ENCODE measurements at regions not wholly inside any gene's neighbourhood (a gene's known extent, or its start where the extent isn't known, plus 50 kb on each side); places are given as distances from the start of the nearest gene placed in this dataset.
A peak's percentile ranks its signal among the peaks of the same experiment; 100 is the strongest.
"Not testable (repeated sequence)": the region's sequence is repeated elsewhere in the genome, so short reads cannot be mapped to it uniquely, and the experiment has no call there.

DNA sequence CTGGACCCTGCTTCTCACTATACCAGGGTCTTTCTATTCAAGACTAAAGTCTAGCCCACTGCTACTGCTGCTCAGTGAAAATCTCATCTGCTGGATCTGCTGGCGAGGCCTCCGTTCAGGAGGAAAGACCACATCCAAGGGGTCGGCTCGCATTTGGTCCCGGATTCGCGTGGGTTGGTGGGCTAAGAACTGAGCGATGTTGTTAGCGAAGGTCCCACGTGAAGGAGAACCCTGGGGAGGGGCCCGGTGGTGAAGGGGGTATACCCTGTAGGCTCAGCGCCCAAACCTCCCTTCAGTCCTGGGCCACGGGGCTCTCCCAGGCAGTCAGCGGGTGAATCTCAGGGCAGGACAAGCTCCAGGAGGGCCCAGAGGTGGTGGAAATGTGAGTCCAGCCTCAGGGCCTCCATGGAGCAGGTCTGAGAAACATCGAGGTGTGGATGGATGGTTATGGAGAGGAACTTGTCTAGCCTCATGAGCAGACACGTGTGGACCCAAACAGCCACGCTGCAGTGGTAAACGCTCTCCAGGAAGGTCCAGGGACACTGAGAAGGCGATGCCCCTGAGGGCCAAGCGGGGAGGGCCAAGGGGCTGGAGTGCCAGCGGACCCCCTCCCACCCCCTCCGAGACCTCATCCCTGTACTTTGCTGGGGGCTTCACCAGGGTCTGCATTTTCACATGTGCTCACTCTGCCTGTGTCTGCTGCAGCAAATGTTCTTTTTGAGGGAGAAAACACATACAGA lies 152.3 kb downstream of the CTTN start:
- H3K4me3 ChIP-seq (ENCODE audit: low read length in 2 of 2): no peak overlapping the region
- H3K9me3 ChIP-seq (ENCODE audit: control insufficient read depth in 2 of 2, low read length in 2 of 2): no peaks in the 10 kb centered on the region
- H3K27ac ChIP-seq (ENCODE audit: low read depth in 2 of 2, low read length in 2 of 2): no peak overlapping the region
- no peaks in the 10 kb centered on the region for H3K36me3 ChIP-seq (ENCODE audit: control insufficient read depth in 2 of 2, insufficient read depth in 2 of 2, low read length in 2 of 2)
- no peak overlapping the region for H3K9ac ChIP-seq (ENCODE audit: low read depth in 1 of 2, low read length in 2 of 2)
- H3K27me3 ChIP-seq (ENCODE audit: control insufficient read depth in 2 of 2, insufficient read depth in 2 of 2, low read length in 2 of 2): no peaks in the 10 kb centered on the region
- peaks cover 0 to 5% of the 10 kb centered on the region in 2 donors for H3K4me1 ChIP-seq (ENCODE audit: control insufficient read depth in 2 of 2, insufficient read depth in 2 of 2, low read length in 2 of 2)

DNA sequence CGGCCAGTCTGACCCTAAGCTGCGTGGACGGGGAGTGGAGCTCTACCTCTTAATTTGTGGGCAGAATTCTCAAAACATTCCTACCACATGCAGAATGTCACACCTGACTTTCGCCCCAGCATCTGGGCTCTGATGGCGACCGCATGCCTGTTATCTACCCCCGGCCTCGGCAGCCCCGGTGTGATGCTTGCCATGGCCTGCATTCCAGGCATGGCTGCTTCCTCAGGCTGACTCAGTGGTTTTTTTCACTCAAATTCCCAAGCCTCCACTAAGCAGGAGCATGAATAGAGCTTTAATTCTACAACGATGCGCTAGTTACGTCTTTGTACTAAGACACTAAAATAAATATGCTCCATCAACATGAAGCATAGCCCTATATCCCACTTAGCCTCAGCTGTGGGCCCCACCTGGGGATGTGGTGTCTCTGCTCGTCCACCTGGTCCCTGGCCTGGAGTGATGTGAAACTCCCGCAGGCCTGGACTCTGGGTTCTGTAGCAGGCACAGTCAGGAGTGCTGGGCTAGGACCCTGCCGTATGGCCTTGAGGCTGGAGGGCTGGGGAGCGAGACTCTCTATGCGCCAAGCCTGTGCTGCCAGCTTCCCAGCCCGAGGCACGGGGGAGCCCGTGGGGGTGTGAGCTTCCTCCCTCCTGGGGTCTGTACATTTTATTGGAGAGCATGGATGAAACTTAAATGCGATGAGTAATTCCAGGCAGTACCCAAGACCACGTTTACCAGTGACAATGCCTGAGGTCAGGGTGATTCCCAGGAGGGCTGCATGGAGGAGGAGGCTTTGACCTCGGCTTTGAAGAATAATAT lies 153.2 kb downstream of the CTTN start:
- no peaks in the 10 kb centered on the region for H3K36me3 ChIP-seq (ENCODE audit: control insufficient read depth in 2 of 2, insufficient read depth in 2 of 2, low read length in 2 of 2)
- H3K9ac ChIP-seq (ENCODE audit: low read depth in 1 of 2, low read length in 2 of 2): no peak overlapping the region
- peaks cover 0 to 12% of the 10 kb centered on the region in 2 donors for H3K4me1 ChIP-seq (ENCODE audit: control insufficient read depth in 2 of 2, insufficient read depth in 2 of 2, low read length in 2 of 2)
- H3K9me3 ChIP-seq (ENCODE audit: control insufficient read depth in 2 of 2, low read length in 2 of 2): no peaks in the 10 kb centered on the region
- no peak overlapping the region for H3K4me3 ChIP-seq (ENCODE audit: low read length in 2 of 2)
- H3K27me3 ChIP-seq (ENCODE audit: control insufficient read depth in 2 of 2, insufficient read depth in 2 of 2, low read length in 2 of 2): no peaks in the 10 kb centered on the region
- H3K27ac ChIP-seq (ENCODE audit: low read depth in 2 of 2, low read length in 2 of 2): no peak overlapping the region

DNA sequence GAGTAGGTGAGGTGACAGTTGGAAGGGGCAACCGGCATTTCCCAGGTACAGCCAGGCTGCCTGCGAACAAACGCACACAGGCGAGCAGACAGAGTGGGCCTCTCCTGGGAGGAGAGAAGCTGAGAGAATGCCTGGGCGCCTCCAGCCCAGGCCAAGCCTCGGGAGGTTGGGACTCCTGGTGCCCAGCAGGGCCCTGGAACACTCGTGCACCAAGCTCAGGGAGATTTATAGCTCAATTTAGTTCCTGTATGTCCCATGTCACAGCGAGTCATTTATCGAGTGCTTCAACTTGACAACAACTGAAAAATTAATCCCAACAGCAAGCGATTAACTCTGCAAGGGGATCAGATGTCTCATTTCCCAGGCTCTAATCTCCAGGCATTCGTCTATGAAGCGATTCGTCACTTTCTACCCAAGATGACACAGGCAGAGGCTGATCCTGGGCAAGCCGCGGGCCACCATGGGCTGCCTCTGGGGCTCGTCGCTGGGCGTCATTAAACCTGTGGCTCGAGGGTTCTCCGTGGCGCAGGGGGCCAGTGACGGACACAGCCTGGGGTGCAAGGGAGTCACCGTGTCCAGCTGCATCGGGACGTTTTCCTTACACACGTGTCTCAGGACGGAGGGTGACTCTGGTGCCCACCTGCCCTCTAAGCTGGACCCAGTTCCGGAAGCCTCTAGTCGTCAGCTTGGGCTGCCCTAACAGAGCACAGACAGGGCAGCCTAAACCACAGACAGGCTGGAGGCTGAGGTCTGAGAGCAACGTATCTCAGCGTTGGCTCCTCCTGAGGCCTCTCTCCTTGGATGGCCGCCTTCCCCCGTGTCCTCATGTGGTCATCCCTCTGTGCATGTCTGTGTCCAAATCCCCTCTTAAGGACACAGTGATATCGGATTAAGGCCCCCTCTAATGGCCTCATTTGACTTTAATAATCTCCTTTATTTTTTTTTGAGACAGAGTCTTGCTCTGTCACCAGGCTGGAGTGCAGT lies 154.1 kb downstream of the CTTN start:
- no peaks in the 10 kb centered on the region for H3K27me3 ChIP-seq (ENCODE audit: control insufficient read depth in 2 of 2, insufficient read depth in 2 of 2, low read length in 2 of 2)
- H3K9ac ChIP-seq (ENCODE audit: low read depth in 1 of 2, low read length in 2 of 2): no peak overlapping the region
- H3K4me3 ChIP-seq (ENCODE audit: low read length in 2 of 2): no peak overlapping the region
- H3K27ac ChIP-seq (ENCODE audit: low read depth in 2 of 2, low read length in 2 of 2): no peak overlapping the region
- no peaks in the 10 kb centered on the region for H3K9me3 ChIP-seq (ENCODE audit: control insufficient read depth in 2 of 2, low read length in 2 of 2)
- H3K4me1 ChIP-seq (ENCODE audit: control insufficient read depth in 2 of 2, insufficient read depth in 2 of 2, low read length in 2 of 2): peaks cover 3 to 17% of the 10 kb centered on the region in 2 donors
- no peaks in the 10 kb centered on the region for H3K36me3 ChIP-seq (ENCODE audit: control insufficient read depth in 2 of 2, insufficient read depth in 2 of 2, low read length in 2 of 2)

DNA sequence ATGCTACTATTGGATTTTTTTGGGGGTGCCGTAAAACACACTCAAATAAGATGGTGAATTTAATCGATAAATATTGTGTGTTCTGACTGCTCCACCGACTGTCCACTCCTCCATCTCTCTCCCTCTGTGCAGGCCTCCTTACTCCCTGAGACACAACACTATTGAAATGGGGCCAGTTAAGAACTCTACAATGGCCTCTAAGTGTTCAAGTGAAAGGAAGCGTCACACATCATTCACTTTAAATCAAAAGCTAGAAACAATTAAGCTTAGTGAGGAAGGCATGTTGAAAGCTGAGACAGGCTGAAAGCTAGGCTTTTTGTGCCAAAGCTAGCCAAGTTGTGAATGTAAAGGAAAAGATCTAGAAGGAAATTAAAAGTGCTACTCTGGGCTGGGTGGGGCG lies 156.7 kb downstream of the CTTN start:
- no peak overlapping the region for H3K9ac ChIP-seq (ENCODE audit: low read depth in 1 of 2, low read length in 2 of 2)
- H3K4me3 ChIP-seq (ENCODE audit: low read length in 2 of 2): no peak overlapping the region
- no peaks in the 10 kb centered on the region for H3K27me3 ChIP-seq (ENCODE audit: control insufficient read depth in 2 of 2, insufficient read depth in 2 of 2, low read length in 2 of 2)
- no peaks in the 10 kb centered on the region for H3K9me3 ChIP-seq (ENCODE audit: control insufficient read depth in 2 of 2, low read length in 2 of 2)
- peaks cover 3 to 17% of the 10 kb centered on the region in 2 donors for H3K4me1 ChIP-seq (ENCODE audit: control insufficient read depth in 2 of 2, insufficient read depth in 2 of 2, low read length in 2 of 2)
- no peaks in the 10 kb centered on the region for H3K36me3 ChIP-seq (ENCODE audit: control insufficient read depth in 2 of 2, insufficient read depth in 2 of 2, low read length in 2 of 2)
- no peak overlapping the region for H3K27ac ChIP-seq (ENCODE audit: low read depth in 2 of 2, low read length in 2 of 2)

DNA sequence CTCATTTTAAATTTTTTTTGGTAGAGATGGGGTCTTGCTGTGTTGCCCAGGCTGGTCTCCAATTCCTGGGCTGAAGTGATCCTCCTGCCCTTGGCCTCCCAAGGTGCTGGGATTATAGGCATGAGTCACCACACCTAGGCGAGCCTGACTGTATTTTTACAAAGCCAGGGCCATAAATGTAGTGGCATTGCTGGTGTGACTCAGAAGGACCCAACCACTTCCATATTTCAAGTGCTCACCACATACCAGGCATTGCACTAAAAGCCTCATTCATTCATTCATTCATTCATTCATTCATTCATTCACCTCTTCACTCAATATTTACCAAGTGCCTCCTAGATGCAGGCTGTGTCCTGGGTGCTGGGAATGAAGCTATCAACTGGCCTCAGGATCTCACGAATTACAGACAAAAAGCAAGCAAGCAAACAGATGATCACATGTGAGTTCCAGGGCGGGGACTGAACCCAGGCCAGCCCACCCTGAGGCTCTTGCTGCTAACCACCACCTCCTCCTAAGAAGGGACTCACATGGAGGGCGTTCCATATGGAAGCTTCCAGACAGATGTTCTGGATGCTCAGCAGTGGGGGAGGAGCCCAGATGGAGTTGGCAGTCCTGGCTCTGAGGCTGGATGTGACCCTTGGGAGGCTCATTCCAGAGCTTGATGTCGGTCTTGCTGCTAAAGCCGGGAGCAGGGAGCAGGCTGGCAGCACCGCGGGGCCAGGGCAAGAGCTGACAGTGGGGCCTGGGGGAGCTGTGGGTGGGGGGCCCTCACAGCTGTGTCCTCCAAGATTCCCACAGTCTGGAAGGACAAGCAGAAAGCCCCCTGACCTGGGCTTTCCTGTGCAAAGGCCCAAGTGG lies 158.8 kb downstream of the CTTN start:
- no peak overlapping the region for H3K9ac ChIP-seq (ENCODE audit: low read depth in 1 of 2, low read length in 2 of 2)
- H3K4me1 ChIP-seq (ENCODE audit: control insufficient read depth in 2 of 2, insufficient read depth in 2 of 2, low read length in 2 of 2): peaks cover 3 to 17% of the 10 kb centered on the region in 2 donors
- H3K9me3 ChIP-seq (ENCODE audit: control insufficient read depth in 2 of 2, low read length in 2 of 2): no peaks in the 10 kb centered on the region
- peak overlapping the region; percentile 38 to 42 for H3K27ac ChIP-seq (ENCODE audit: low read depth in 2 of 2, low read length in 2 of 2)
- no peaks in the 10 kb centered on the region for H3K27me3 ChIP-seq (ENCODE audit: control insufficient read depth in 2 of 2, insufficient read depth in 2 of 2, low read length in 2 of 2)
- H3K4me3 ChIP-seq (ENCODE audit: low read length in 2 of 2): no peak overlapping the region
- no peaks in the 10 kb centered on the region for H3K36me3 ChIP-seq (ENCODE audit: control insufficient read depth in 2 of 2, insufficient read depth in 2 of 2, low read length in 2 of 2)

DNA sequence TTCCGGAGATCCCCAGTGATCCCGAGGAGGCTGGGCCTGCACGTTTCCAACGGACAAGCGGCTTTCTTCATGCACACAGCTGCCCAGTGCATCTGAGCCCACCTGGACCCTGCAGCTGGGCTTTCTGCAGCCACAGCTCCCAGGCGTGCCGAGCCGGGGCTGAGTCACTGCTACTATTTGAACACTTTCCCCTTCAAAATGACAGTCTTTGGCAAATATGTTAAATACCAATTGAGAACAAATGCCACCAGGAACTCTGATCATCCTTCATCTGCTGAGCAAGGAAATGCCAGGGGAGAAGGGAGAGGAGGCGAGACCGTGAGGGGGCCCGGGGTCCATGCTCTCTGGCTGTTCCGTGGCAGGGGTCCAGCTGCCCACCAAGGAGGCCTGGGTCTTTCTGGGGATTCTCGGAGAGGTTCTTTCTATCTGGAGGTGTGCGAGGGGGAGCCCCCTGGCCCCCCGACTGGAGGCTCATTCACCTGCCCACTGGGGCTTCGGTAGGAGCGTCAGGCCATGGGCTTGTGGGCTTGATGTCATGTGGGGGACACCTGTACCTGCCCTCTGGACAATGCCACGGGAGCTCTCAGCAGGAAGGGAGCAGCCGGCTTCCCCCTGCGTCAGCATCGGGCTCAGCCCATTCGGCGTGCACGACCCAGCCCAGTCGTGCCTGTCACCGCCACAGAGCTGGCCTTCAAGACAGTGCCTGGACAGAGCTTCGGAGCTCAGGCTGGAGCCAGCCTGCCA lies 159.6 kb downstream of the CTTN start:
- H3K9ac ChIP-seq (ENCODE audit: low read depth in 1 of 2, low read length in 2 of 2): no peak overlapping the region
- H3K27ac ChIP-seq (ENCODE audit: low read depth in 2 of 2, low read length in 2 of 2): no peak overlapping the region
- no peaks in the 10 kb centered on the region for H3K9me3 ChIP-seq (ENCODE audit: control insufficient read depth in 2 of 2, low read length in 2 of 2)
- no peak overlapping the region for H3K4me3 ChIP-seq (ENCODE audit: low read length in 2 of 2)
- H3K4me1 ChIP-seq (ENCODE audit: control insufficient read depth in 2 of 2, insufficient read depth in 2 of 2, low read length in 2 of 2): peaks cover 3 to 17% of the 10 kb centered on the region in 2 donors
- H3K27me3 ChIP-seq (ENCODE audit: control insufficient read depth in 2 of 2, insufficient read depth in 2 of 2, low read length in 2 of 2): no peaks in the 10 kb centered on the region
- no peaks in the 10 kb centered on the region for H3K36me3 ChIP-seq (ENCODE audit: control insufficient read depth in 2 of 2, insufficient read depth in 2 of 2, low read length in 2 of 2)

DNA sequence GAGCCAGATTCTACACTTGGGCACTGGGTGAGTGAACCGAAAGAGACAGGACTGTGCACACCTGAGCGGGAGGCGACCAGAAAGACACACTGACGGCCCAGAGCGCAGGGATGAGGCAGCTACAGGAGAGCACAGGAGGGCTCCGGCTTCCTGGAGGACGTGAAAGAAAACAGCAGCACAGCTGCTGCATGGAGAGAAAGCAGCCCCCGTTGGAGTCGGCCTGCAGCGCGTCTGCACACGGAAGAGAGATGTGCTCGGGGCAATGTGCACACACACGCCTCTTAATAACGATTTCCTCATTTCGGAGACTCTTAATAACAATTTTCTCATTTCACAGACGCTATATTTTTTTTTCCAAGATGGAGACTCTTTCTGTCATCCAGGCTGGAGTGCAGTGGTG lies 160.4 kb downstream of the CTTN start:
- no peak overlapping the region for H3K9ac ChIP-seq (ENCODE audit: low read depth in 1 of 2, low read length in 2 of 2)
- peaks cover 3 to 17% of the 10 kb centered on the region in 2 donors for H3K4me1 ChIP-seq (ENCODE audit: control insufficient read depth in 2 of 2, insufficient read depth in 2 of 2, low read length in 2 of 2)
- no peaks in the 10 kb centered on the region for H3K27me3 ChIP-seq (ENCODE audit: control insufficient read depth in 2 of 2, insufficient read depth in 2 of 2, low read length in 2 of 2)
- H3K4me3 ChIP-seq (ENCODE audit: low read length in 2 of 2): no peak overlapping the region
- H3K36me3 ChIP-seq (ENCODE audit: control insufficient read depth in 2 of 2, insufficient read depth in 2 of 2, low read length in 2 of 2): no peaks in the 10 kb centered on the region
- no peak overlapping the region for H3K27ac ChIP-seq (ENCODE audit: low read depth in 2 of 2, low read length in 2 of 2)
- H3K9me3 ChIP-seq (ENCODE audit: control insufficient read depth in 2 of 2, low read length in 2 of 2): no peaks in the 10 kb centered on the region

DNA sequence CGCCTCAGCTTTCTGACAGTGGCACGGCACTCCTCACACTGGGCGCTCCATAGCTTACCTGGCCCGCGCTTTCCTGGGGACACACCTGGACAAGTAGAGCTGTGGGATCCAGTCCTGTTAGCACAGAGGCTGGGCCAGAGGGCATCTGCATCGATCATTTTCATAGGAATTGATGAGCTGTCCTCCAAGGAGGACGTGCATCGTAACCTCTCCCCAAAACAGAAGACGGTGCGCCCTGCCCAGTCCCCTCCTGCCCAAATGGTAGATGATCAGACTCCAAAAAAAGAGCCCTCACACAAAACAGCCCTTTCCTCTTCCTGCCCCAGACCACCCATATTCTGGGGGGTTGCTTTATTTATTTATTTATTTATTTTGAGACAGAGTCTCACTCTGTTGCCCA lies 161.2 kb downstream of the CTTN start:
- no peak overlapping the region for H3K4me3 ChIP-seq (ENCODE audit: low read length in 2 of 2)
- no peaks in the 10 kb centered on the region for H3K36me3 ChIP-seq (ENCODE audit: control insufficient read depth in 2 of 2, insufficient read depth in 2 of 2, low read length in 2 of 2)
- H3K27me3 ChIP-seq (ENCODE audit: control insufficient read depth in 2 of 2, insufficient read depth in 2 of 2, low read length in 2 of 2): no peaks in the 10 kb centered on the region
- H3K4me1 ChIP-seq (ENCODE audit: control insufficient read depth in 2 of 2, insufficient read depth in 2 of 2, low read length in 2 of 2): peaks cover 3 to 17% of the 10 kb centered on the region in 2 donors
- no peak overlapping the region for H3K27ac ChIP-seq (ENCODE audit: low read depth in 2 of 2, low read length in 2 of 2)
- H3K9ac ChIP-seq (ENCODE audit: low read depth in 1 of 2, low read length in 2 of 2): no peak overlapping the region
- H3K9me3 ChIP-seq (ENCODE audit: control insufficient read depth in 2 of 2, low read length in 2 of 2): no peaks in the 10 kb centered on the region

DNA sequence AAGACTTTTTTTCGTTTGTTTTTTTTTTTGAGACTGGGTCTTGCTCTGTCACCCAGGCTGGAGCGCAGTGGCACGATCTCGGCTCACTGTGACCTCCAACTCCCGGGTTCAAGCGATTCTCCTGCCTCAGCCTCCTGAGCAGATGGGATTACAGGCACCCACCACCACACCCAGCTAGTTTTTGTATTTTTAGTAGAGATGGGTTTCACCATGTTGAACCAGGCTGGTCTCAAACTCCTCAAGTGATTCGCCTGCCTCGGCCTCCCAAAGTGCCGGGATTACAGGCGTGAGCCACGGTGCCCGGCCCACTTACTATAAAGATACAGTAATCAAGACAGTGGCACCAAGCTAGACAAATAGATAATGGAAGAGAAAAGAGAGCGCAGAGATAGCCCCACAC lies 162.3 kb downstream of the CTTN start:
- not testable (repeated sequence) for H3K9ac ChIP-seq (ENCODE audit: low read depth in 1 of 2, low read length in 2 of 2); H3K4me3 ChIP-seq (ENCODE audit: low read length in 2 of 2); H3K9me3 ChIP-seq (ENCODE audit: control insufficient read depth in 2 of 2, low read length in 2 of 2); H3K27ac ChIP-seq (ENCODE audit: low read depth in 2 of 2, low read length in 2 of 2); H3K36me3 ChIP-seq (ENCODE audit: control insufficient read depth in 2 of 2, insufficient read depth in 2 of 2, low read length in 2 of 2); H3K27me3 ChIP-seq (ENCODE audit: control insufficient read depth in 2 of 2, insufficient read depth in 2 of 2, low read length in 2 of 2)
- H3K4me1 ChIP-seq (ENCODE audit: control insufficient read depth in 2 of 2, insufficient read depth in 2 of 2, low read length in 2 of 2): peaks cover 3 to 12% of the 10 kb centered on the region in 2 donors
